Muscle of leg (tissue), 3 donors: ENCODE measurements at regions not wholly inside any gene's neighbourhood (a gene's known extent, or its start where the extent isn't known, plus 50 kb on each side); places are given as distances from the start of the nearest gene placed in this dataset.

Experiments used
- DNase-seq: peaks from one replicate; pipeline ENCODE4 v3.0.0; 2013
- H3K27ac ChIP-seq: one replicate; pipeline ENCODE4 v1.5.1; 2013; ENCODE audit warnings: mild to moderate bottlenecking, low read length, control low read depth
- H3K27me3 ChIP-seq: one replicate; pipeline ENCODE4 v1.6.1; 2013; ENCODE audit warnings: low read length; ENCODE audit not compliant: control insufficient read depth, insufficient read depth
- H3K36me3 ChIP-seq: one replicate; pipeline ENCODE4 v1.6.1; 2013; ENCODE audit warnings: low read length; ENCODE audit not compliant: control insufficient read depth, insufficient read depth
- H3K4me1 ChIP-seq: one replicate; pipeline ENCODE4 v1.6.1; 2013; ENCODE audit warnings: low read length; ENCODE audit not compliant: control insufficient read depth, insufficient read depth
- H3K4me3 ChIP-seq: one replicate; pipeline ENCODE4 v1.5.1; 2013; ENCODE audit warnings: low read length, control low read depth
- H3K9me3 ChIP-seq: replicated peaks from 2 replicates; pipeline ENCODE4 v1.6.1; 2013; ENCODE audit warnings: low read depth, low read length; ENCODE audit not compliant: control insufficient read depth
- WGBS: methylation state at CpG from one replicate; pipeline ENCODE4 v1.1.5; 2013; ENCODE audit warnings: missing lambda C conversion rate; ENCODE audit not compliant: insufficient coverage; 5-methylcytosine and 5-hydroxymethylcytosine counted together

- H3K4me3 ChIP-seq = no peak overlapping the region
- no peaks in the 10 kb centered on the region for H3K9me3 ChIP-seq
- H3K27ac ChIP-seq = no peak overlapping the region
- no CpG with 5 or more reads among the region's 5 CpGs for WGBS
- H3K4me1 ChIP-seq = no peaks in the 10 kb centered on the region
- no peaks in the 10 kb centered on the region for H3K27me3 ChIP-seq
- no peak for DNase-seq
- H3K36me3 ChIP-seq = no peaks in the 10 kb centered on the region
Observed at GRCh38 chr12:126648074-126648473, 1582.8 kb downstream of the AACS start.

GRCh38 chr12:126651133-126651532, 1585.9 kb downstream of the AACS start:
- Histone ChIP-seq H3K9me3 (no peaks in the 10 kb centered on the region), H3K4me1 (no peaks in the 10 kb centered on the region), H3K27ac (no peak overlapping the region), H3K36me3 (no peaks in the 10 kb centered on the region), H3K4me3 (no peak overlapping the region), H3K27me3 (no peaks in the 10 kb centered on the region)
- no peak for DNase-seq
- 72% methylated on average over 4 of the region's 5 CpGs for WGBS

- Histone ChIP-seq H3K27me3 (no peaks in the 10 kb centered on the region), H3K4me3 (no peak overlapping the region), H3K36me3 (no peaks in the 10 kb centered on the region), H3K9me3 (peaks cover 8% of the 10 kb centered on the region), H3K27ac (no peak overlapping the region), H3K4me1 (no peaks in the 10 kb centered on the region)
- no peak for DNase-seq
- WGBS = 8% methylated on average over 2 of the region's 6 CpGs
Observed at GRCh38 chr12:126663304-126664094, 1598.3 kb downstream of the AACS start.

- 78% methylated on average over 3 of the region's 4 CpGs for WGBS
- H3K27ac ChIP-seq = no peak overlapping the region
- H3K9me3 ChIP-seq = peaks cover 5% of the 10 kb centered on the region
- no peak overlapping the region for H3K4me3 ChIP-seq
- H3K4me1 ChIP-seq = no peaks in the 10 kb centered on the region
- no peak for DNase-seq
- no peaks in the 10 kb centered on the region for H3K27me3 ChIP-seq
- no peaks in the 10 kb centered on the region for H3K36me3 ChIP-seq
Observed at GRCh38 chr12:126667339-126667738, 1599.6 kb upstream of the TMEM132C start.

GRCh38 chr12:126668538-126668937, 1598.4 kb upstream of the TMEM132C start:
- Histone ChIP-seq H3K27me3 (no peaks in the 10 kb centered on the region), H3K36me3 (no peaks in the 10 kb centered on the region), H3K27ac (no peak overlapping the region), H3K4me3 (no peak overlapping the region), H3K9me3 (no peaks in the 10 kb centered on the region), H3K4me1 (no peaks in the 10 kb centered on the region)
- 100% methylated on average over 1 of the region's 1 CpG for WGBS
- no peak for DNase-seq

GRCh38 chr12:126668961-126669360, 1598.0 kb upstream of the TMEM132C start:
- no peaks in the 10 kb centered on the region for H3K27me3 ChIP-seq
- H3K9me3 ChIP-seq = no peaks in the 10 kb centered on the region
- 25% methylated on average over 1 of the region's 2 CpGs for WGBS
- no peaks in the 10 kb centered on the region for H3K36me3 ChIP-seq
- no peak for DNase-seq
- no peak overlapping the region for H3K4me3 ChIP-seq
- no peak overlapping the region for H3K27ac ChIP-seq
- no peaks in the 10 kb centered on the region for H3K4me1 ChIP-seq

- Histone ChIP-seq H3K4me1 (no peaks in the 10 kb centered on the region), H3K9me3 (no peaks in the 10 kb centered on the region), H3K36me3 (no peaks in the 10 kb centered on the region), H3K27ac (no peak overlapping the region), H3K4me3 (no peak overlapping the region), H3K27me3 (no peaks in the 10 kb centered on the region)
- DNase-seq = no peak
Observed at GRCh38 chr12:126676434-126676833, 1590.5 kb upstream of the TMEM132C start.

GRCh38 chr12:126681676-126682075, 1585.3 kb upstream of the TMEM132C start:
- H3K27ac ChIP-seq = no peak overlapping the region
- no peaks in the 10 kb centered on the region for H3K36me3 ChIP-seq
- 38% methylated on average over 1 of the region's 2 CpGs for WGBS
- H3K4me1 ChIP-seq = no peaks in the 10 kb centered on the region
- H3K9me3 ChIP-seq = peaks cover 10% of the 10 kb centered on the region
- DNase-seq = peak; percentile 16
- no peak overlapping the region for H3K4me3 ChIP-seq
- H3K27me3 ChIP-seq = no peaks in the 10 kb centered on the region

- Histone ChIP-seq H3K27me3 (no peaks in the 10 kb centered on the region), H3K9me3 (peaks cover 10% of the 10 kb centered on the region), H3K27ac (no peak overlapping the region), H3K4me1 (no peaks in the 10 kb centered on the region), H3K4me3 (no peak overlapping the region), H3K36me3 (no peaks in the 10 kb centered on the region)
- WGBS = no CpG with 5 or more reads among the region's 1 CpG
- no peak for DNase-seq
Observed at GRCh38 chr12:126684703-126685102, 1582.3 kb upstream of the TMEM132C start.

GRCh38 chr12:126685636-126686035, 1581.3 kb upstream of the TMEM132C start:
- H3K27me3 ChIP-seq = no peaks in the 10 kb centered on the region
- H3K9me3 ChIP-seq = peaks cover 10% of the 10 kb centered on the region
- no peak overlapping the region for H3K4me3 ChIP-seq
- H3K36me3 ChIP-seq = no peaks in the 10 kb centered on the region
- H3K27ac ChIP-seq = no peak overlapping the region
- H3K4me1 ChIP-seq = no peaks in the 10 kb centered on the region
- no peak for DNase-seq
- 50% methylated on average over 1 of the region's 1 CpG for WGBS

- H3K27ac ChIP-seq = no peak overlapping the region
- WGBS = 79% methylated on average over 4 of the region's 4 CpGs
- H3K36me3 ChIP-seq = no peaks in the 10 kb centered on the region
- H3K4me1 ChIP-seq = no peaks in the 10 kb centered on the region
- no peak overlapping the region for H3K4me3 ChIP-seq
- peaks cover 5% of the 10 kb centered on the region for H3K9me3 ChIP-seq
- H3K27me3 ChIP-seq = no peaks in the 10 kb centered on the region
- DNase-seq = no peak
Observed at GRCh38 chr12:126688556-126688955, 1578.4 kb upstream of the TMEM132C start.
